KG1 (cell line): ENCODE measurements at regions not wholly inside any gene's neighbourhood (a gene's known extent, or its start where the extent isn't known, plus 50 kb on each side); places are given as distances from the start of the nearest gene placed in this dataset.
"Not testable (repeated sequence)": the region's sequence is repeated elsewhere in the genome, so short reads cannot be mapped to it uniquely, and the experiment has no call there.

Source experiments
- DNase-seq: peaks from one replicate; lab custom pipeline; 2025; lab: John Stamatoyannopoulos, UW

DNA sequence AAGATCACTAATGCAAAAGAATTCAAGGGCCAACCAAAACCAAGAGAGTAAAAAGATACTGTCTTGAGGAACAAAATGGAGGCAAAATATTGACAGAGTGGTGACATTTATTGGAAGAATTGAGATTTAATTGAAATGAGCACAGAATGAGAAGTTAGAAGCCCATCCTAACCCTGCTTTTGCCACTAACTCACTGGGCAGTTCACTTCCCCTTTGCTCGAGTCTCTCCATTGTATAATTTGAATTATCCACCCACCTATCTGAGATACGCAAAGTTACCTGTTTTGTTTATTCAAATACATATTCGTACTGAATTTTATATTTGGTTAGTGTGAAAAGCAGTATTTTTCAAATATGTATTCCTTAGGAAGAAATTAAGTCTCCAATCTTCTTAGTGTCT lies 204.5 kb upstream of the PRDM1 start:
- no peak for DNase-seq

DNA sequence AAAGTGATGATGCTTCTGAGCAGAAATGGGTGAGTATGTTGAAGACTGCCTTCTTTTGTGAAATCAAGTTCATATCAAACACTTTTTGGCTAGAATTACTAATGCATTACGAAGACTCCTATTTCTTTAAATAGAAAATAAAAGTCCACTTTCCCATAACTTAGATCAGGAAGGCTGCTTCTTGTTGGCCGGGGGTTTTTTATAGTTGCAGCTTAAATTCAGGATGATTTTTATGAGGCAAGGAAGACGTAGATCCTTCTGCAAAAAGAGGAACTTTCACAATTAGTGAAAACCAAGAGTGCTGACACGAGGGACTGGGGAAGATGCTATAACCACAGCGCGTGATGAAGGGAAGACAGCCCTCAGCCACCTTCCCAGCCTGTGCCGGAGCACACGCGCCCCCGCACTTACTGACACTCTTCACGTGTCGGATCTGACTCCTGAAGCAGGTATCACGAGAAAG lies 206.1 kb upstream of the PRDM1 start:
- peak; percentile 21 for DNase-seq

DNA sequence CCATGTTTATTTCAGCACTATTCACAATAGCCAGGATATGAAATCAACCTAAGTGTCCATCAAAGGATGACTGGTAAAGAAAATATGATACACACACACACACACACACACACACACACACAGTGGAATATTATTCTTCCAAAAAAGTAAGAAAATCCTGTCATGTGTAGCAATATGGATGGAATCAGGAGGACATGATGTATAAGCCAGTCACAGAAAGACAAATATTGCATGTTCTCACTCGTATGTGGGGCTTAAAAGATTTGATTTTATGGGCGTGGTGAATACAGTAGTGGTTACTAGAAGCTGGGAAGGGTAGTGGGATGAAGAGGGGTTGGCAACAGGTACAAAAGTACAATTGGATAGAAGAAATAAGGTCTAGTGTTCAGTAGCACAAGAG lies 207.0 kb upstream of the PRDM1 start:
- no peak for DNase-seq

DNA sequence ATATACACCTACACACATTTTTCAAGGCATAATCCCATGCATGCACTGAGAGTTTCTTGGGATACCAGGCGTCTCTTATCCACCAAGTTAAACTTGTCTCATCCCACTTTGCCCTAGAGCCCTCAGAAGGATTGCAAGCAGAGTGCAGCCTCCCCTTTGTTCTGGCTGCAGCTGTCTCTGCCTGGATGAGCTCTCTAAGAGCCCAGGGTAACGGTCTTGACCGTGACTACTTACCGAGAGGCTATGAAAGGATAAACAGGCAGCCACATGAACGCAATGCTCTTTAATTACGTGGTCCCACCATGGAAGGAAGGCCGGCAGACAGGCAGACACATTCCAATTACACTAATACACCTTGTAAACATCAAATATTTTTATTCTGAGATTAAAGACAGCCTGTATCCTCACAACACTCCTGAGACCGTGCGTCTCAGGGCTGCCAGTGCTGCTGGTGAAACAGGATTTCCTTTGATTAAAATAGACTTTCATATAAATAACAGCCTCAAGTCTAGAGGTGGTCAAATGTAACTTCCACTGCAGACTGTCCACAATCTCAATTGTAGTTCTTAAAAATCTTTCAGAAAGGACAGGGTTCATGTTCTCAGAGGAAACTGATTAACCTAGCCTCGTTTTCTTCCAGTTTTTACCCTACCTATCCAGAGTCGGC lies 210.0 kb upstream of the PRDM1 start:
- DNase-seq, result no peak

DNA sequence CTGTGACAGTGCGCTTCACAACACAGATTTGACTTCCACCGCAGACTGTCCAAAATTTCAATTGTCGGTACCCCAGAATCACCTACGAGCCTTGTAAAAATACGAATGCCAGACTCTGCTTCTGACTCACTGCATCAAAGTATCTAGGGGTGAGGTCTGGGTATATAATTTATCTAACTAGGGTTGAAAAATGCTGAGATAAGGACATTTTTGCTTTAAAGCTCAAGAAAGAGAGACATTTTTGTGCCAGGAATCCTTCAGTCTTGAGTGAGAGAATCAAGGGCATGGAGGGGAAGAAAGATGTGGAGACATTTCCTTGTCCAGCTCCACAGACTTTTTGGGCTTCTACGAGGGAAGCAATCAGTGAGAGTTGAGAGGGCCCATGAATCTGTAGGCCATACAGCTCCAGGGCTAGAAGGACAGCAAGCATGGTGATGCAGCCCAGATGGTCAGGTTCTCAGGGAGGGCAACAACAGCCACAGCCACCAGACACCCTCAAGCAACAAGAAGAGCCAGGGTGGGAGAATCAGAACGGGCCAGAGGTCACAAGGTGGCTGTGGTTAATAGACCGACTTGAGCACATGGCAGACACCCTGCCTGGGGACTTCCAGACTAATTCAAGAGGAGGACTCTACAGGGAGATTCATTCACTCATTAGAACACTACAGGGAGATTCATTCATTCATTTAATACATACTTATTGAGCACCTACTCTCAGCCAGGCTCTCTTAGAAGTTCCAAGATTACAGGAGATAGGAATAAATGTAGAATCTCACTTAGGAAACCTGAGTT lies 211.1 kb upstream of the PRDM1 start:
- no peak for DNase-seq

DNA sequence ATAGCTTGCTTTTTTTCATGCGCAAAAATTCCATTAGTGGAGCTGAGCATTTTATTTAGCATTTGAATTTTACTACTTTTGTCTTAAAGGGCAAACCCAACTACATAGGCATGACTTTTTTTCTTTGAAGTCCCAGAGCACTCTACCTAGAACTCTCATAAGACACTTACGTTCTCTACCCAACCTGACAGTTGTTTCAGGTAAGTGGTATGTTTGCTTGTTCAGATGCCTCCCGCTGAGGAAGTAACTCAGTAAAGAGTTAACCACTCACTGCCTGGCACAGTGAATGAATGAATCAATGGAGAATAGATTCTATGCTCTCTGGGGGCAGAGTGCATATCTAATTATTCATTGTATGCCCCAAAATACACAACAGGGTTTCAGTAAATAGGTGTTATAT lies 212.3 kb upstream of the PRDM1 start:
- no peak for DNase-seq

DNA sequence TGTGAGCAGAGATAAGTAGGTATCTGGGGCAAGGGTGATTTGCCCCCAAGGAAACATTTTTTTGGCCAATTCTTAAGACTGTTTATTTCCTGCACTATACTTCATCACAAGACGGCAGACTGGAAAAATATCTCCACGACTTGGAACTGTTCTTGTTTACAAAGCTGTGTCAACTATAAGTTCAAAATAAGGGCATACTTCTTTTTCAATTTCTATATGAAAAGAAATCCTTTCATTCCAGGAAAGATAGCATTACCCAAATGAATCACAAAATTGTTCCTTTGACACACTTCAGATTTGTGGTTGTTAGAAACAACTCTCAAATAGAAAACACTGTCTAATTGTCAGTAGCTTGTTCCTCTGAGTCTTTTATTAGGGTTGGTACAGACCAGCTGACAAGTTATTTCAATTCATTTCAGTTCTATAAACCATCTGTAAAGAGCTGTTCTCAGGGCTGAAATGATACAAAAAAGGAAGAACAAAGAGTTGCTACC lies 212.9 kb upstream of the PRDM1 start:
- no peak for DNase-seq

DNA sequence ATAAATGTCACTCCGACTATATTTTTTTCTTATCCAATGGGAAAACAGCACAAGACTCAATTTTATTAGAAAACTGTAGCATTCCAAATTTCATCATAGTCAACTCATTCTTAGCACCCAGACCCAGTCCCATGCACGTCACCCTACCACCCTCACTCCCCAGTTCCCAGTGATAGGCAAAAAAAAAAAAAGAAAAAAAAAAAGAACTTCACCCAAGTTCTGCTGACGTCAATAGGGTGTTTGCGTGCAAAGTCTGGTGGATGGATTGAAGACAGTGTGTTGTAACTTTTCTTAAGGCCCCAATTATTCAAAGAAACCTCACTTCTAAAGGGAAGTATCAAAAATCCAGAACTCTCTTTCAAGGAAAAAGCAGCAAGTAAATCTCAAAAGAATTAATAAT lies 213.9 kb upstream of the PRDM1 start:
- no peak for DNase-seq

DNA sequence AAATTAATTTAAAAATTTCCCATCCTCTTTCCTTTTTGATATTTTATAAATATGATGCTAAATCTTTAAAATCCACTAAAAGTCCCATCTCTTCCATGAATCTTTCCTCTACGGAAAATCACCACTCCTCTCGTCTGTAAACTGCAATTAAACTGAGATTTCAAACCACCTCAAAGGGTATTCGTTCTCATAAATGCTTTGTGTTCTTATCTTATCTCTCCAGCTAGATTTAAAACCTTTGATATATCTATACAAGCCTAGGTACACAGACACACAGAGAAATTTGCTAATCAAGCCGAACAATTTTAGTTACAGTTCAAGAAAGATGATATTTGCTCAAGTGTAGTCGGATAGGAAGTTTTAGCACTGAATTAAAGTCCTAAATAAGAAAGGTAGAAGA lies 214.6 kb upstream of the PRDM1 start:
- DNase-seq, result no peak

DNA sequence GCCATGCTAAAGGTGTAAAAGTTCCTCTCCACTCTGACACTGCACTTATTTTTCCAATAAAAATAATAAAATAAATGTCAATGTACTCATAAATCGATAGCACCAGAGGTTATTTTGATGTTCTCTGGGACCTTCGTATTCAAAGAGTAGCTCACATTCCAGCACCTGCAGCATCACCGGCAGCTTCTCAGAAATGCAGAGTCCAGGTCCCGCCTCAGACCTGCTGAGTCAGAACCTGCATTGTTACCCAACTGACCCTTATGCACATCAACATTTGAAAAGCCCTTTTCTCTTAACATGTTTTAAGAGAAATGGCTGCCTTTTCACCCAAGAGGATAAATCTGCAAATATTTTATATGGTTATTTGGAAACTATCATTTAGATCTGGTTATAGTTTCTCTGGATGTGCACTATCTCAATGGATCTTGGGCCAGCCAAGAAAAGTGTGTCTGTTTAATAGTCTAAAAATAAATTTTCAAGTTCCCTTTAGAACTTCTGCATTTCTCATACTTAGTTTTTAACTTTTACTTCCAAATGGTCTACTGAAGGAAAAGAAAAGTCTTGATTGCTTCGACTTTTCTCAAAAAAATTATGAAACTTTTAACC lies 216.2 kb upstream of the PRDM1 start:
- no peak for DNase-seq

DNA sequence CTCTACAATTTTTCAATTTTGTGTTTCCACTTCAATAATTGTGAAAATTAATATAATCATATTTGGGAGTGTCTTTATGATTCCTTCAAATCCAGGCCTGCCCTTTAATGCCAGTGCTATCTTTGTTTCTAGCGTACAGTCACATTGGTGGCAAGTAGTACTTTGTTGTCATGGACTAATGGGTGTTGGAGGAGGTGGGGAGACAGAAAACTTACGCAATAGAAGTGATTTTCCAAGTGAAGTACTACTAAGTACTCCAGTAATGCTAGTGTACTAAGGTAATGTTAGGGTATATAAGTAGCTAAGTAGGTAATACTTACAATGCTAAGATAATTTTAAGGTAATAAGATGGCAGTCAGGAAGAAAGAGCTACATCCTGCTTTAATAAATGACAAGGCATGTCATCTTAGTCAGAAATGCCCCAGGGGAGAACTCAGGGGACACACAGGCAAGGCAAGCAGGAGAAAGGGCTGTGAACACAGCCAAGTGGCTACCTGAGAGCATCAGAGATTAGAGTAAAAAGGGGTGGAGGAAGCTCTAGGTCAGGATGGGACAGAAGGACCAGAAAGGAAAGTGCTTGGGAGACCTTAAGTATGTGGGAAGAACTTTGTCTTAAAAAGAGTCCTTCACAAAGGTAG lies 217.2 kb upstream of the PRDM1 start:
- no peak for DNase-seq

DNA sequence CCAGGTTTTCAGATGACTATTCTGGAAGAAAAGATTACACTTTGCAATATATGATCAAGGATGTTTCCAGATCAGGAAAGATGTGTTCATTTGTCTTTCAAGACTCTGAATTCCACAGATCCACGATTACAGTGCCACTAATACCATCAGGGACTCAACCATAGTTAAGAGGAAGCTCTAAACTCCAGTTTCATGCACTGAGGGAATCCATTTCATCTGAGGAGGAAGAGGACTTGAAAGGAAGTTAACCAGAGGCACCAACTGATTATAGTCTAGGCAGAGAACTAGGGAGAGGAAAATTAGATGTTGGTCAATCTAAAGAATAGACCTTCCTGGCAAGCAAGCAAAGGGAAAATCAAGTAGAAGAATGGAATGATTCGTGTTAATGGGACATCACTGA lies 218.3 kb upstream of the PRDM1 start:
- DNase-seq, result no peak

DNA sequence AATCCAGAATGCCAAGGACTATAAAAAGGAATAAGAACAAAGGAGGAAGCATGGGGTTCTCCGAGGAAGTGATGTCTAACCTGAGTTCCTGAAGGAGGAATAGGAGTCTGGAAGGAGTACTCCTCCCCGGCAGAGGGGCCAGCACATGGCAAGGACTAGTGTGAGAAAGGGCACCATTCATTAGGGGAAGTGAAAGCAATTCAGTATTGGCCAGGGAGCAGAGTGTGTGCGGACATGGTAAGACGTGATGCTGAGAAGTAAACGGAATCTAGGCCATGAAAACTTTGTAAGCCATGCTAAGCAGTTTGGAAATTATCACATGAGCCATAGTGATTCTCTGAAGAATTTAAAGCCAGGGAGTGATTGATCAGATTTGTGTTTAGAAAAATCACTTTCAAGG lies 218.9 kb upstream of the PRDM1 start:
- DNase-seq, result no peak

DNA sequence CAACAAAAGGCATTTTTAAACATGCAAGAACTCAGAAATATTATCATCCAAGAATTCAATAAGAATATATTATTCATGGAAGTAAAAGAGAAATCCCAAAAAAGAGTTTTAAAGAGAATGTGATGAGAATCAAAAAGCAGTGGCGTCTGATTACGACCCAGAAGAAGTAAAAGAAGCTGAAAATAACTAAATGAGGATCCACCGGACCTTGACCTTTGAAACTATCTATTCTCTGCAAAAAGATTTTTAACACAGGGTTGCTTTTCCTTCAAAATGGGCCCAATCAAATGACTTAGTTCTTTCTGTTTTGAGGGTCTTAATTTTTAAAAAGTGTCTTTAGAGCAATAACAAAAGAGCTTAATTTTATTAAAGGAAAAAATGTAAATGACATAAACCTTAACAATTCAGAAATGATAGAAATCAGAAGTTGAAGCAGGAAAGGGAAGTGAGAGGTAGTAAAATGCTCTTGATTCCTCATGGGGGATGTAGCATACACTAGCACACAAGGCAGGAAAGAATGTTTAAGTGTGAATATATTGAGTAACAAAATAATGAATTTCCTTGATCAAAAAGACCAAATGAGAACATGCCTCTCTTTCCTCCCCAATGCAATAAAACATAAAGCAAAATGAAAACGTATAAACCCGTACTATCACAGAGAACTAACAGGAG lies 223.1 kb upstream of the PRDM1 start:
- DNase-seq, result no peak

DNA sequence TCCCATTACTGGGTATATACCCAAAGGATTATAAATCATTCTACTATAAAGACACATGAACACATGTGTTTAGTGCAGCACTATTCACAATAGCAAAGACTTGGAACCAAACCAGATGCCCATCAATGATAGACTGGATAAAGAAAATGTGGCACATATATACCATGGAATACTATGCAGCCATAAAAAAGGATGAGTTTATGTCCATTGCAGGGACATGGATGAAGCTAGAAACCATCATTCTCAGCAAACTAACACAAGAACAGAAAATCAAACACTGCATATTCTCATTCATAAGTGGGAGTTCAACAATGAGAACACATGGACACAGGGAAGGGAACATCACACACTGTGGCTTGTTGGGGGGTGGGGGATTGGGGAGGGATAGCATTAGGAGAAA lies 225.2 kb upstream of the PRDM1 start:
- not testable (repeated sequence) for DNase-seq

DNA sequence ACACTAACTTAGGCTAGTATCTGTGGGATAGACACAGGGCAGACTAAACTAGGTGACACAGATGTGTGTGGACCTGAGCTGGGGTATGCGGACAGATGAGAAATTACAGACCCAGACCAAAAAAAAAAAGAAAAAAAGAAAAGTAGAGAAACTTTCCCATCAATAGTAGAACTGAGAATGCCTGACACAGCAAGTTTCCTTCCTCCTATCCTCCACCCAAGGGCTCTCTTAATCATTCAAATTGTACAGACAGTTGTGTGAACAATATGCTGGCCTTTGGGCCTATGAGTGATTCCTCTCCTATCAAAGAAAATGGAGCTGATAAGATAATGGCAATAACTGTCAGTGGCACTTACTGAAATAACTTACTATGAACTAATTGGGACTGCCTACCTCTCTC lies 226.7 kb upstream of the PRDM1 start:
- no peak for DNase-seq

DNA sequence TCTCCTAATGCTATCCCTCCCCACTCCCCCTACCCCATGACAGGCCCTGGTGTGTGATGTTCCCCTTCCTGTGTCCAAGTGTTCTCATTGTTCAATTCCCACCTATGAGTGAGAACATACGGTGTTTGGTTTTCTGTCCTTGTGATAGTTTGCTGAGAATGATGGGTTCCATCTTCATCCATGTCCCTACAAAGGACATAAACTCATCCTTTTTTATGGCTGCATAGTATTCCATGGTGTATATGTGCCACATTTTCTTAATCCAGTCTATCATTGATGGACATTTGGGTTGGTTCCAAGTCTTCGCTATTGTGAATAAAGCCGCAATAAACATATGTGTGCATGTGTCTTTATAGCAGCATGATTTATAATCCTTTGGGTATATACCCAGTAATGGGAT lies 227.5 kb upstream of the PRDM1 start:
- DNase-seq, result not testable (repeated sequence)

DNA sequence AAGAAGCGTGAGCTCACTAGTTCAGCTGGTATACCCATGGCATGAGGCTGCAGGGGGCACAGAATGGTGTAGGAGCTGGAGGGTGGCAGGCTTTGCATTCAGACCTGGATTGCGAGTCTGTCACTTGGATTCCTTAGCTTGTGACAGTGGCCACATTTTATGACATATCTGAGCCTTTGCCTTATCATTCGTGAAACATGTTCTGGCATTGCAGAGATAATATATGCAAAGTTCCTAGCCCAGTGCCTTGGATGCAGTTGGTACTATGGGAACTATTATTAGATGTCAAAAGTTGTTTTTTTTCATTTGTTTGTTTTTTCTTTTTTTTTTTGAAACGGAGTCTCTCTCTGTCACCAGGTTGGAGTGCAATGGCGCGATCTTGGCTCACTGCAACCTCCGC lies 230.7 kb upstream of the PRDM1 start:
- no peak for DNase-seq

DNA sequence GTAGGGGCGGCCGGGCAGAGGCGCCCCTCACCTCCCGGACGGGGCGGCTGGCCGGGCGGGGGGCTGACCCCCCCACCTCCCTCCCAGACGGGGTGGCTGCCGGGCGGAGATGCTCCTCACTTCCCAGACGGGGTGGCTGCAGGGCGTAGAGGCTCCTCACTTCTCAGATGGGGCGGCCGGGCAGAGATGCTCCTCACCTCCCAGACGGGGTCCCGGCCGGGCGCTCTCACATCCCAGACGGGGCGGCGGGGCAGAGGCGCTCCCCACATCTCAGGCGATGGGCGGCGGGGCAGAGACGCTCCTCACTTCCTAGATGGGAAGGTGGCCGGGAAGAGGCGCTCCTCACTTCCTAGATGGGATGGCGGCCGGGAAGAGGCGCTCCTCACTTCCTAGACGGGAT lies 232.2 kb upstream of the PRDM1 start:
- DNase-seq, result not testable (repeated sequence)

DNA sequence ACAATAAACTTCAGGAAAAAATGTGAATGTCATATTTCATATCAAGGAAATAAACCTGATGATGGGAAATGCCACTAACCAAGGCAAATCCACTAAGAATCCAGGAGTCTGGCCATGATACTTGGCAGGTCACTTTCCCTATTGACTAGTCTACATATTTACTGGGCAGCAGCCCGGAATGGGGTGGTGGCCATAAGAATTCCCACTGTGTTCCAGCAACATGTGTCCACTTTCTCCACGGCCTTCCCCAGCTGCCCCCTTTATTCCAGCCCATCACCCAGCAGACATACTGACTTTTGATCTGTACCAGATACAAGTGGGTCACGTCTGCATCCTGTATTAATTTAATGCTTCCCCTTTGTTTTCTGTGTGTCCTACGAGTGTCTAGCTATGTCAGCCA lies 234.5 kb upstream of the PRDM1 start:
- DNase-seq, result no peak

DNA sequence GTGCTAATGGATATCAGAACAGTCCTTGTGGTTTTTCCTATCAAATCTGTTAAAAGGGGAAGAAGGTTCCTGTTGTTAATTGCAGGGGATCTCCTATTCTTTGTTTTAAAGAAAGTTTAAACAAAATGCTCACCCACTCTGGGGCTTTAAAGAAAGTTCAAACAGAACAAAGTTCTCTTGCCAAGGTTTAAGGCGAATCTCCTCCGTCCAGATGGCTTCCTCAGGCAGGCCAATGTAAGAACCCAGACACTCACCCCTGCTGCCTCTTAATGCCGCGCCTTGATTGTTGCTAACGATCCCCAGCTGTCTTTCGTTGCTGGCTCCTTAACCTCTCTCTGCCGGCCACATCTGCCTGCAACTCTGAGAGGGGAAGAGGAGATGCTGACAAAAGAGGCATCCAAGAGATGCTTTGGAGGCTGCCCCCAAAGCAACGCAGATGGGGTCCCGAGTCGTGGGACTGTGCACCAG lies 235.0 kb upstream of the PRDM1 start:
- no peak for DNase-seq
